Mesodermal cell (in vitro differentiated cells): ENCODE measurements at regions not wholly inside any gene's neighbourhood (a gene's known extent, or its start where the extent isn't known, plus 50 kb on each side); places are given as distances from the start of the nearest gene placed in this dataset.

Experiments
- H3K27ac ChIP-seq: 2 replicates; pipeline ENCODE4 v1.7.0; 2013; ENCODE audit warnings: mild to moderate bottlenecking, low read depth, low read length, moderate library complexity; ENCODE audit not compliant: severe bottlenecking
- H3K36me3 ChIP-seq: 2 replicates; pipeline ENCODE4 v1.7.1; 2013; ENCODE audit warnings: mild to moderate bottlenecking, low read length, moderate library complexity; ENCODE audit not compliant: control insufficient read depth, insufficient read depth
- H3K4me1 ChIP-seq: one replicate; pipeline ENCODE4 v1.7.1; 2013; ENCODE audit warnings: mild to moderate bottlenecking, low read length; ENCODE audit not compliant: insufficient read depth, control insufficient read depth, poor library complexity, severe bottlenecking
- H3K4me3 ChIP-seq: 2 replicates; pipeline ENCODE4 v1.7.0; 2013; ENCODE audit warnings: low read length, control low read depth, mild to moderate bottlenecking; ENCODE audit not compliant: insufficient read depth, poor library complexity, severe bottlenecking; ENCODE audit errors: extremely low read depth
- H3K9me3 ChIP-seq: 2 replicates; pipeline ENCODE4 v1.7.1; 2013; ENCODE audit warnings: mild to moderate bottlenecking, low read length, moderate library complexity; ENCODE audit not compliant: control insufficient read depth
- WGBS, 2 experiments: methylation state at CpG; one replicate each; pipeline ENCODE4 v1.1.5; 2013; ENCODE audit warnings: missing lambda C conversion rate in 2 of 2; ENCODE audit not compliant: insufficient coverage in 2 of 2; 5-methylcytosine and 5-hydroxymethylcytosine counted together

DNA sequence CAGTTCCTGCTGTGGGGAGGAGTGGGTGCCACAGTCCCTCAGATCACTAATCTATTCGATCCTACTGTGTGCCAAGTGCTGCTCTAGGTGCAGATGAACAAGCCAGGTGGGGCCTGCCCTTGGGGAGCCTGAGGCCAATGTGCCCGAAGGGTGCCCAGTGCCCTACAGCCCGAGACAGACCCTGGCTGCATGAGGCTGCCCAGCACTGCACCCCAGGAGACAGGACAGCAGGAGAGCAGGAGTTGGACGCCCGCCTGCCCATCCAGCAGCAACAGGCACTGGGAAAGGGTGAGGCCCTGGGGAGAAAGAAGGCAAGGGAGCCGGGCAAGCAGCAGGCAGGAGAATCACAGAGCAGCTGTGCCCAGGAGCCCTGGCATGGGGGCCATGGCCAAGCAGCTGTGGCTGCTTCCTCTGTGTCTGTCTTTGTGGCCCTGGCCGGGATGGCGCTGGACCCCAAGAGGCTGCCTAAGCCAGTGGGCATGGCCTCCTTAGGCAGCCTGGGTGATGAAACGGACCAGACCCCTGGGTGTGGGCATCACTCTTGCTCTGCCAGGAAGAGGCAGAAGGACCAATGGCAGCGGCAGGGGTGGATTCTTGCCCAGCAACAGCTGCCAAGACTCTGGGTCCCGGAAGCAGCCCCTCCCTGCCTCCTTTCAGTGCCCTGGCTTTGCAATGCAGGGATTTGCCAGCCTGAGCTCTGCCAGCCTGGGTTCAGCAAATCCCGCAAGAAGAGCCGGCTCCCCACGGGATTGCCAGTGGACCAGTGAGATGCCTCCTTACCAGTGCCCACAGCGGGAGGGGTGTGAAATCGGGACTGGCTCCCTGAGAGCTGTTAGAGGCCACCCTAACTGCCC, 179.6 kb upstream of the TNRC6C start:
- 80 to 86% methylated on average over 13 to 16 of the region's 16 CpGs for WGBS, 2 experiments
- no peak overlapping the region for H3K27ac ChIP-seq
- H3K4me1 ChIP-seq: peaks cover 8% of the 10 kb centered on the region
- no peaks in the 10 kb centered on the region for H3K36me3 ChIP-seq
- no peak overlapping the region for H3K4me3 ChIP-seq
- H3K9me3 ChIP-seq: no peaks in the 10 kb centered on the region

DNA sequence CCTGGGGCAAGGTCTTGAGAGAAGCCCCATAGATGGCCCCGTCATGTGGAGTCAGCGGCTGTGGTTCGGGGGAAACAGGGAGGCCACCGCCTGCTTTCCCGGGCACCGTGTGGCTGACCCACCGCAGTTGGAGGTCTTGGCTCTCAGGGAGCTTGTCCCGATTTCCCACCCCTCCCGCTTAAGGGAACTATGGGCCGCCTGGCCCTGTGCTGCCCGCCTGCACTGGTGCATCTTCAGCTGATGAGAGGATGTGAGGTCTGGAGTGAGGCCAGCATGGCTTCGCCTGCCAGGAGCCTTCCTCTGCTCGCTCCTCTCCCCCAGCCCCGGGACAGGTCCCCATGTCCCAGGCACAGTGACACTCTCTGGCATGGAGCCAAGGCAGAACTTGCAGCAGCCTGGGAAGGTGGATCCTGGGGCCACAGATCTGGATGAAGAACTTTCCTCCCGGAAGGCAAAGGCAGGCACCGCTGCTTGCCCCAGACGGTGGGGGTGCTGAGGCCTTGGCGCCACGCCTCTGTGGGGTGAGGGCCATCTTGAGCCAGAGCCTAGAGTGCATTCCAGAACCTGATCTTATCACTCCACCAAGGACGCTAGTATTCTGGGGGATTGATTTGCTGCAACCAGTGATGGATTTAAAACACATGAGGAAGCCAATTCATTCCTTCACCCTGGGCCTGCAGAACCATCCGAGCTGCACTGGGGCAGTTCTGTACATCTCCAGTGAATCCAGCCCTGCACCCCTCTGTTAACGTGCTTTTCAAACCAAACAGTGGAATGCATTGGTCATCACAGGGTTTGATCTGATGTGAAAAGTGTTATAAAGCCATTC, 178.6 kb upstream of the TNRC6C start:
- 83 to 86% methylated on average over 10 to 14 of the region's 22 CpGs for WGBS, 2 experiments
- Histone ChIP-seq H3K27ac (no peak overlapping the region), H3K4me3 (no peak overlapping the region), H3K9me3 (no peaks in the 10 kb centered on the region), H3K36me3 (no peaks in the 10 kb centered on the region), H3K4me1 (peaks cover 8% of the 10 kb centered on the region)

DNA sequence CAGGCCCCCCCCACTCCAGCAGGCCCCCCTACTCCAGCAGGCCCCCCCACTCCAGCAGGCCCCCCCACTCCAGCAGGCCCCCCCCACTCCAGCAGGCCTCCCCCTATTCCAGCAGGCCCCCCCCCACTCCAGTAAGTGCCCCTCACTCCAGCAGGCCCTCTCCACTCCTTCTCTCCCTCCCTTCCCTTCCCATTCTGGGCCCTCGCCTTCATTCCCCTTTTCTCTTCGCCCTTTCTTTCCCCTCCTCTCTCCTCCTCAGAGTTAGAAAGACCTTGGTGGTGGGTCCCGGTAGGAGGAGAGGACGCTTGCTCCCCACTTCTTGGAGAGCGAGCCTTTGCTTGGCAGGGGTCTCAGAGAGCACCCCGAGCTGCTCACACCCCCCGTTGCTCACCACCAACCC, 177.0 kb upstream of the TNRC6C start:
- Histone ChIP-seq H3K9me3 (no peaks in the 10 kb centered on the region), H3K27ac (no peak overlapping the region), H3K4me1 (peaks cover 8% of the 10 kb centered on the region), H3K36me3 (no peaks in the 10 kb centered on the region), H3K4me3 (no peak overlapping the region)
- WGBS, 2 experiments: 40 to 80% methylated on average over 1 of the region's 7 CpGs

DNA sequence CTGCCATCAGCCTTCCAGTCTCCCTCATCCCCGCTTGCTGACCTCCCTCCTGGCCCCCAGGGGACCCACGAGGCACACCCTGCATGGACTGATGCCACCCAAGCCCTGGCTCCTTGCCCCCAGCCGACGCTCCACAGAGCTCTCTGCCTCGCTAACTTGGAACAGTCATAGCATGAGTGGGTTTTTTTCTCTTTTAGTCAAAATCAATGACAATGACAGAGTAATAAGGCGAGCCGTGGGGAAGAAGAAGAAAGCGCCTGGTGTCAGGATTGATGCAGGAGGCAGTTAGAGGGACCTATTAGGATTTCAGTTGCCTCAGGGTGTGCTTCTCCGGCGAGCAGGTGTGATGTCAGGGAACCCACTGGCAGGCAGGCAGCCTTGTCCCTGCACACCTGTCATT, 176.3 kb upstream of the TNRC6C start:
- Histone ChIP-seq H3K4me3 (no peak overlapping the region), H3K9me3 (no peaks in the 10 kb centered on the region), H3K27ac (no peak overlapping the region), H3K36me3 (no peaks in the 10 kb centered on the region), H3K4me1 (peaks cover 8% of the 10 kb centered on the region)
- WGBS, 2 experiments: 67 to 75% methylated on average over 7 to 10 of the region's 10 CpGs

DNA sequence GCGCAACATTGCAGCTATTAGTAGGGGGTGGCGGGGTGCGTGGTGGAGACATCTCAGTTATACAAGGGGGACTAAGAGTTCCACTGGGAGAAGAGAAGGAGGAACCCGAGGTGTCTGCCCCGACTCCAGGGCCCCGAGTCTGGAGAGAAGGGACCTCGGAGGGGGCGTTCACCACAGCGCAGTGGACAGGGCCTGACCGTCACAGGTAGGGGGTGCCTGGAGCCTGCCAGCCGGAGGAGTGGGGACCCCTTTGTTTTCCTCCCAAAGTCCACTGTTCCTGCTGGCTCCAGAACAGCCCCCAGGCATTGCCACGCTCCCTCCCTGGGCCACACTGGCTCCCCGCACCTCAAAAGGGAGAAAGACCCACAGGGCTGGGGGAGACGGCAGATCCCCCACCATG, 175.9 kb upstream of the TNRC6C start:
- WGBS, 2 experiments: 86 to 87% methylated on average over 8 to 14 of the region's 14 CpGs
- Histone ChIP-seq H3K4me3 (no peak overlapping the region), H3K27ac (no peak overlapping the region), H3K4me1 (peaks cover 8% of the 10 kb centered on the region), H3K36me3 (no peaks in the 10 kb centered on the region), H3K9me3 (no peaks in the 10 kb centered on the region)

DNA sequence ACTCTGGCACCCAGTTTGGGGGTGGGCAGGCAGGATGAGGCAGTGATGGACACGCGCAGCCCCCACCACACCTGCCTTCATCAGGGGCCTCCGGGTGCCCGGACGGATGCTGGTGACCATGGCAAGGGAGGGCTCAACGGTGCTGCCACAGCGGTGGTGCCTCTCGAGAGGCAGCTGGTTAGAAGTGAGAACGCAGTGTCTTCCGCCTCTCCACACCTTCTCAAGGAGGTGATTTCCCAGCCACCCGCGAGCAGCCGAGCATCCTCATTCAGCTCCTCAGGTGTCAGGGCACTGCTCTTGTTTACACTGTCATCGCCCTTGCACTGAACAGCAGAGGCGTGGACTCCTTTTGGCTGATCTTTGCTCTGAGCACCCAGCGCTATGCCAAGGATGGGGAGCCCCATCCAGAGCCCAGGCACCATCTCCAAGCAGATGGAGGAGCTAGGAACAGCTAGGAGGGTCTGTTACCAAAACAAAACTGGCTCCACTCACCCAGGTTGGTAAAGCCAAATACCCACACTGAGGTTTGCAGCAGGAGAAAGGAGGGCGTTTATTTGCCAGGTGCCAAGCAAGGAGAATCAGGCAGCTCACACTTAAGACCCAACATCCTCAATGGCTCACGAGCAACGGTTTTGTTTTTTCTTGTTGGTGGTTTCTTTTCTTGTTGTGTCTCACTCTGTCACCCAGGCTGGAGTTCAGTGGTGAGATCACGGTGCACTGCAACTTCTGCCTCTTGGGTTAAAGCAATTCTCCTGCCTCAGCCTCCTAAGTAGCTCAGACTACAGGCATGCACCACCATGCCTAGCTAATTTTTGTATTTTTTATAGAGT, 174.3 kb upstream of the TNRC6C start:
- no peaks in the 10 kb centered on the region for H3K36me3 ChIP-seq

DNA sequence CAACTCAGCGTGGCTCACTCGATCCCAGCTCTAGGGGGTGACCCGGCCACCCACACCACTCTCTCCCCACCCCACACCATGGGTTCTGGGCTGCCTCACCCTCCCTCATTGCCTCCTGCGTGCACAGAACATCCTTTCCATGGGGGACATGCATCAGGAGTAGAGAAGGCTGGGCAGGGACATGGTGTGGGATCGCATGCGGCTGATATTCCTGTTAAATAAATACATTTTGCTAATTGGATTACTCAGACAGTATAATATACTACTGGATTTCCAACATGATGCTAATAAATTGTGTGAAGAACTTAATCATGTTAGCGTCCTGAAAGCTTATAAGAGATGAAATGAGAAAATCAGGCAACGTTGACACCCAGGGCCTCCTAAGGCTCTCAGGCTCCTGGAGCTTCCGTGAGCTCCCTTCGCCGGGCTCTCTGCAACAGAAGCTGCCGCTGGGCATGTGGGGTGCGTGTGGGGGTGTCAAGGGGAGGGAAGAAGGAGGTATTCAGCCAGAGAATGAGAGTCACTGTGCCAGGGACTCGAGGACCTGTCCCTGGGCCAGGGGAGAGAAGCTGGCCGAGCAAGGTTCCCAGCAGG, 173.1 kb upstream of the TNRC6C start:
- Histone ChIP-seq H3K9me3 (no peaks in the 10 kb centered on the region), H3K36me3 (no peaks in the 10 kb centered on the region), H3K27ac (no peak overlapping the region), H3K4me1 (peaks cover 2% of the 10 kb centered on the region), H3K4me3 (no peak overlapping the region)
- 75 to 84% methylated on average over 8 to 9 of the region's 15 CpGs for WGBS, 2 experiments

More for the DNA sequence above, 174.3 kb upstream of the TNRC6C start:
- Histone ChIP-seq H3K27ac (no peak overlapping the region), H3K4me1 (peaks cover 8% of the 10 kb centered on the region), H3K9me3 (no peaks in the 10 kb centered on the region), H3K4me3 (no peak overlapping the region)
- whole genome bisulfite sequencing, 2 experiments: 91 to 96% methylated on average over 14 to 17 of the region's 20 CpGs

DNA sequence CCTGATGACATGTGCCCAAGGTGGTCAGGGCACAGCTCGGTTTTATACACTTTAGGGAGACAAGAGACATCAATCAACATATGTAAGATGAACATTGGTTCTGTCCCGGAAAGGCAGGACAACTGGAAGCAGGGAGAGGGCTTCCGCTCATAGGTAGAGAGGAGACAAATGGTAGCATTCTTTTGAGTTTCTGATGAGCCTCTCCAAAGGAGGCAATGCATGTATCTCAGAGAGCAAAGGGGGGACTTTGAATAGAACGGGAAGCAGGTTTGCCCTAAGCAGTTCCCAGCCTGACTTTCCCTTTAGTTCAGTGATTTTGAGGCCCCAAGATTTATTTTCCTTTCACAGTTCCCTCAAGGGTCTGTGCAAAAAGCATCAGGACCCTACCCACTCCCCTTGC, 172.4 kb upstream of the TNRC6C start:
- no peak overlapping the region for H3K4me3 ChIP-seq
- WGBS, 2 experiments: 6 to 37% methylated on average over 2 to 4 of the region's 4 CpGs

DNA sequence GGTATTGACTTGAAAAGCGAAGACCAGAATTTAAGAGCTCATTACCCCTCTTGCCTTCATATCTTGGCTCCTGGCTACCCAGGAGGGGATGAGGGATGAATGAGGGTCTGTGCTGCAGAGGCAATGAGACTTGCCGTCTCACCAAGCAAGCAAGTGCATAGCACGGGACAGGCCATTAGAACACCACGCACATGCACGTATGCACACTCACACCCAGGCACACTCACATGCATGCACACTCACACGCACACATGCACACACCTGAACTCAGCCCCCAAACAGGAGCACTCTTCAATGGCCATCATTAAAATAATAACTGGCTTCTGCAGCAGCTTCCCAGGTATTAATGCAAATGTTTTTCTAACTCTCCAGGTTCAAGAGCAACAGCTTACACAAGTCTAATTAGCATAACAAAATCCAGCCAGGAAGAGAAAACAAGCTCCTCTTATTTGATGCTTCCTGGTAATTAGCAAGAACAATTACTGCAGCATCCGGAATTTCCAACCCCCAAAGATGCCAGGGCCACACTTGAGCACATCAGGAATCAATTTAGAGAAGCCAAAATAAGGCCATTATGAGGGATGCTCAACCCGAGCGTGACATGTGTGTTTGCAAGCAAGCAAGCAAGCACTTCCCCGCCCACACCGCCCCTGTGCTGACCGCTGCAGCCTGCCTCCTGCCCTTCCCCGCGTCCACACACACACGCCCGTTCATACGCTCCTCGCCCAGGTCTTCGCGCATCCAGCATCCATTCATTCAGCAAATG, 171.6 kb upstream of the TNRC6C start:
- Histone ChIP-seq H3K27ac (no peak overlapping the region), H3K9me3 (no peaks in the 10 kb centered on the region), H3K4me3 (no peak overlapping the region)

More for the DNA sequence above, 172.4 kb upstream of the TNRC6C start:
- H3K27ac ChIP-seq: no peak overlapping the region
- no peaks in the 10 kb centered on the region for H3K36me3 ChIP-seq
- no peaks in the 10 kb centered on the region for H3K4me1 ChIP-seq
- H3K9me3 ChIP-seq: no peaks in the 10 kb centered on the region

More for the DNA sequence above, 171.6 kb upstream of the TNRC6C start:
- 10 to 13% methylated on average over 9 to 17 of the region's 20 CpGs for WGBS, 2 experiments
- H3K4me1 ChIP-seq: no peaks in the 10 kb centered on the region
- H3K36me3 ChIP-seq: no peaks in the 10 kb centered on the region
